ENCODE measurements at regions not wholly inside any gene's neighbourhood (a gene's known extent, or its start where the extent isn't known, plus 50 kb on each side); places are given as distances from the start of the nearest gene placed in this dataset.

GRCh38 chr4:85177679-85178078 lies 211.2 kb upstream of the WDFY3 start:
- no peak for TF ChIP-seq POLR2AphosphoS5 (IDR thresholded peaks at IDR 0.05)
- no peak for TF ChIP-seq CTCF (IDR thresholded peaks at IDR 0.05 in 8 of 11, conservative IDR thresholded peaks at IDR 0.05 in 3 of 11)
- no peak for TF ChIP-seq POLR2A (IDR thresholded peaks at IDR 0.05)
